ENCODE measurements at regions not wholly inside any gene's neighbourhood (a gene's known extent, or its start where the extent isn't known, plus 50 kb on each side); places are given as distances from the start of the nearest gene placed in this dataset.

GRCh38 chr1:200301152-200301551 lies 108.7 kb downstream of the ZNF281 start:
- Histone ChIP-seq H3K4me3 (ENCODE audit: low read length) (no peak overlapping the region), H3K27ac (ENCODE audit: low read length) (no peak overlapping the region), H4K20me1 (ENCODE audit: insufficient read depth) (no peaks in the 10 kb centered on the region), H3K9me2 (ENCODE audit: insufficient read depth, low read length) (no peaks in the 10 kb centered on the region), H3K36me3 (ENCODE audit: insufficient read depth, low read length) (no peaks in the 10 kb centered on the region), H3K4me2 (ENCODE audit: low read length) (no peak overlapping the region), H3K79me2 (replicated peaks; ENCODE audit: insufficient read depth, low read length) (no peaks in the 10 kb centered on the region), H3F3A (ENCODE audit: insufficient read depth, low read length, poor library complexity, severe bottlenecking) (no peaks in the 10 kb centered on the region), H3K9me3 (ENCODE audit: low read length) (no peaks in the 10 kb centered on the region), H2AFZ (ENCODE audit: low read depth, low read length) (no peak overlapping the region), H3K27me3 (ENCODE audit: insufficient read depth, low read depth, low read length) (peaks cover 50% of the 10 kb centered on the region), H3K9ac (ENCODE audit: low read length) (no peak overlapping the region)
- TF ChIP-seq POLR2AphosphoS5 (IDR thresholded peaks at IDR 0.05) (no peak), SMC3 (conservative IDR thresholded peaks at IDR 0.05; ENCODE audit: poor library complexity) (no peak), RAD21 (conservative IDR thresholded peaks at IDR 0.05) (no peak), TAF1 (IDR thresholded peaks at IDR 0.05; ENCODE audit: low read depth) (no peak), EZH2 (IDR thresholded peaks at IDR 0.05; ENCODE audit: borderline replicate concordance, insufficient read depth, low read length, poor library complexity, severe bottlenecking) (no peak), CTCF (IDR thresholded peaks at IDR 0.05; ENCODE audit: poor library complexity, severe bottlenecking) (no peak), MXI1 (conservative IDR thresholded peaks at IDR 0.05; ENCODE audit: poor library complexity, severe bottlenecking) (no peak), REST (IDR thresholded peaks at IDR 0.05; ENCODE audit: borderline replicate concordance) (no peak), EP300 (conservative IDR thresholded peaks at IDR 0.05; ENCODE audit: poor library complexity, severe bottlenecking) (no peak)

GRCh38 chr1:200299571-200299970 lies 110.3 kb downstream of the ZNF281 start:
- no peak overlapping the region for H3K9ac ChIP-seq (ENCODE audit: low read length)
- no peak overlapping the region for H3K27ac ChIP-seq (ENCODE audit: low read length)
- H3K9me3 ChIP-seq (ENCODE audit: low read length), result no peaks in the 10 kb centered on the region
- no peaks in the 10 kb centered on the region for H3K79me2 ChIP-seq (replicated peaks; ENCODE audit: insufficient read depth, low read length)
- H3K9me2 ChIP-seq (ENCODE audit: insufficient read depth, low read length), result no peaks in the 10 kb centered on the region
- no peak overlapping the region for H2AFZ ChIP-seq (ENCODE audit: low read depth, low read length)
- no peaks in the 10 kb centered on the region for H4K20me1 ChIP-seq (ENCODE audit: insufficient read depth)
- TF ChIP-seq MXI1 (conservative IDR thresholded peaks at IDR 0.05; ENCODE audit: poor library complexity, severe bottlenecking), result no peak
- no peak for TF ChIP-seq POLR2AphosphoS5 (IDR thresholded peaks at IDR 0.05)
- TF ChIP-seq CTCF (IDR thresholded peaks at IDR 0.05; ENCODE audit: poor library complexity, severe bottlenecking), result no peak
- no peak for TF ChIP-seq TAF1 (IDR thresholded peaks at IDR 0.05; ENCODE audit: low read depth)
- no peak for TF ChIP-seq SMC3 (conservative IDR thresholded peaks at IDR 0.05; ENCODE audit: poor library complexity)
- no peak for TF ChIP-seq EP300 (conservative IDR thresholded peaks at IDR 0.05; ENCODE audit: poor library complexity, severe bottlenecking)
- H3K4me2 ChIP-seq (ENCODE audit: low read length), result no peak overlapping the region
- peaks cover 44% of the 10 kb centered on the region for H3K27me3 ChIP-seq (ENCODE audit: insufficient read depth, low read depth, low read length)
- H3K4me3 ChIP-seq (ENCODE audit: low read length), result no peak overlapping the region
- no peaks in the 10 kb centered on the region for H3K36me3 ChIP-seq (ENCODE audit: insufficient read depth, low read length)
- H3F3A ChIP-seq (ENCODE audit: insufficient read depth, low read length, poor library complexity, severe bottlenecking), result no peaks in the 10 kb centered on the region

Measured in neural cell (in vitro differentiated cells).